Activated CD8-positive, alpha-beta memory T cell treated with anti-CD3 and anti-CD28 coated beads, Interleukin-2, amount 50 U/mL, for 24 hours (primary cell): ENCODE measurements at regions not wholly inside any gene's neighbourhood (a gene's known extent, or its start where the extent isn't known, plus 50 kb on each side); places are given as distances from the start of the nearest gene placed in this dataset.

ENCODE experiments used
- DNase-seq: peaks from one replicate; pipeline ENCODE4 v3.0.0-alpha.2; 2020; ENCODE audit errors: extremely low read depth

DNA sequence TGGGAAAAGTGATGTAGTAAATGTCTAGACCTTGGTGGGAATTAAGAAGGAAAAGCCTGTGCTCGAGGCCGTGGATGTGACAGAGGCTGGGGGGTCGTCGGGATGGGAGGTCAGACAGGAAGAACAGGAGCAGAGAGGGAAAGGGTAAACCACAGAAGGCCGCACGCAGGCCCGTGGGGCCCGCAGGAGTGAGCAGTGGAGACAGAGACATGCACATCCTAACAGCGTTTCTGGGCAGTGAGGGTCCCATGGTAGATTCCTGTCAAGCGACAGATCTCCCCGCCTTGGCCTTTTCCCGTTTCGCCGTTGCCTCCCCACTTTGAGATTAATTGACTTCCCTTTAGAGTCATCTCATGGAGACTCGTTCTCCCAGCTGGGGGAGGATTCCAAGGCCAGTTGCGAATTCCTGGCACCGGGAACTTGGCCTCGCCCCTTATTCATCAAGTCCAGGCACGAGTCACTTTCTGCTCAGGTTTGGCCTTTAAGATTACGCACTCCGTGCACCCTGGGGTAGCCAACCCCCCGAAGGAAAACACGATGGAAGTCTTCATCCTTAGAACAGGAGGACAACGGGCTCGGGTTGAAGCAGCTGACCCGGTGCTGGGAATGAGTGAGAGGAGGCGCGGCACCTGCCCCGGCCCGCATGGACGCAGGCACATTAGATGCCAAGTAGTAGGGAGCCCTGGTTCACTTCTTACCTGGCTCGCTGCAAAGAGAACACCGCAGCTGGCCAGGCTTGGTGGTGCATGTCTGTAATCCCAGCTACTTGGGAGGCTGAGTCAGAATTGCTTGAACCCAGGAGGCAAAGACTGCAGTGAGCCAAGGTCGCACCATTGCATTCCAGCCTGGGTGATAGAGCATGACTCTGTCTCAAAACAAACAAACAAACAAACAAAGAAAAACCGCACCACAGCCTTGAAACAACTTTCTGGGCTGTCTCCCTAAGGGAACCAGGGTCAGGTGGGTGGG, 315.2 kb upstream of the SHH start:
- DNase-seq = no peak

DNA sequence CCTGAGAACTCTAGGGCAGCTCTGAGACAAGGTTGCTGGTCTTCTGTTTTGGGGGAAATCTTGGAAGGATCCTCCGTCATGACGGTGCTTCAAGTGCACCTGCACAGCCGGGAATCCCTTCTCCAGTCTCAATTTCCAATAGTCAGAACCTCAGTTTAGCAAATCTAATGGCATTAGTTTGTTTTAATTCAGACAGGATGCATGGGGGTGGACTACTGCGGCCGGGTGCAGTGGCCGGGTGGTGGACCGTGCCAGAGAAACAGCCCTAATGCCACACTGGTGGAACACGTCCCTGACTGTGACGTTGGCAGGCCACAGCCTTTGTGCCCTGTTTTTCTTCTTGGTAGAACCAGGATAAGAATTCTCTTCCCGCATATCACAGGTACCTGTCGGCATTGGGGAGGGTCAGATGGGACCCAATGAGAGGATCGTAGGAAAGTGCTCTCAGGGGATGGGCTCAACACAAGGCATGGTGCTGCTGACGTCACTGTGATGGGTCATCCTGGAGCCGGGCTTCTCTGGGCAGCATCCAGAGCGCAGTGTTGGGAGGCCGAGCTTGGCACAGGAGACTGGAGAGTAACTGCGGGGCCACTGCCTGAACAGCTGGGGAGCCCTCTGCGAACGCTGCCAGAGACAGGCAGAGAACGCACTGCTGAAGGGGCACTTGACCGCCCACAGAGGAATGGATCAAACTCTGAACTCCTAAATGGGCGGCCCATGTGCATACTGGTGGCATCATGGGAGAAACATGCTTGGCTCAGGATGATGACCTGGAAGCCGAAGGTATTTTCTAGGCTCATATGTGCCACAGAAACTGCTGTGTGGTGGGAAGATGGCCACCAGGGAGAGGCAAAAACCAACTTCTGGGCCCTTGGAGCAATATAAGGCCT, 313.8 kb upstream of the SHH start:
- no peak for DNase-seq

DNA sequence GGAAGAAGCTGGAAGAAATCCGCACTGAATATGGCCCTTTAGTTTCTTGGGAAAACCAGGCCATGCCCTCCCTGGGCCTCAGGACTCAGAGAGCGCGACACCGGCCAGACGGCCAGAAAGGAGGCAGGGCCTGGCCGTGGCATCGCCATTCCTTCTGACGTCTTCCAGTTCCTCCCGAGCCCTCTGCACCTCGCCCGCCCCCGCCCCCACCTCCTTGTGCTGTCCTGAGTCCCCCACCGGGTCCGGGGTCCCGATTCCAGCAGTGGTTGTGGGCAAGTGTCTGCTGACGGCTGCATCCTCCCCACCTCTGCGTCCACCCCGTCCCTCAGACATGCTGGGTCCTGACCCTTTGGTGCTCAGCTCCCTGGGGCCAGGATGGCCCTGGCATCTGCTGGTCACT, 312.1 kb upstream of the SHH start:
- DNase-seq = no peak

GRCh38 chr7:156123362-156123761, 311.1 kb upstream of the SHH start:
- no peak for DNase-seq

GRCh38 chr7:156122752-156123354, 310.6 kb upstream of the SHH start:
- DNase-seq = no peak

- DNase-seq = no peak
Observed at GRCh38 chr7:156121956-156122355, 309.7 kb upstream of the SHH start.

DNA sequence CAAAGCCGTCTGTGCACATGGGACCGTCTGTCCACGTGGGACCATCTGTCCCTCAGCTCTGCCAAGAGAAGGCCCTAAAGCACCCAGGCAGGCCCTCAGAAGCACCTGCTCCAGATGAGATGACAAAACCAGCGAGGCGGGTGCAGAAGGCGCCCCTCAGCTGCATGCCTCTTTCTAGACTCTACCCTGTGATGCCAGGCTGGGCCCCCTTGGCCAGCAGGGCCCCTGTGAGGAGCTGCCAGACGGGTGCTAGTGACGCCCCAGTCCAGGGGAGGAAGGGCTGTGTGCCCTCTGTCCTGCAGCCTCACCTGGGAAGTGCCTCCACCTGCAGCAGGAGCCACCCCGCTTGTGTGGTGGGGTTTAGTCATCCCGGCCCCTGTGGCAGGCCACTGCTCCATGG, 309.2 kb upstream of the SHH start:
- DNase-seq = no peak

- DNase-seq = no peak
Observed at GRCh38 chr7:156120552-156120951, 308.3 kb upstream of the SHH start.

- no peak for DNase-seq
Observed at GRCh38 chr7:156119771-156120170, 307.5 kb upstream of the SHH start.

DNA sequence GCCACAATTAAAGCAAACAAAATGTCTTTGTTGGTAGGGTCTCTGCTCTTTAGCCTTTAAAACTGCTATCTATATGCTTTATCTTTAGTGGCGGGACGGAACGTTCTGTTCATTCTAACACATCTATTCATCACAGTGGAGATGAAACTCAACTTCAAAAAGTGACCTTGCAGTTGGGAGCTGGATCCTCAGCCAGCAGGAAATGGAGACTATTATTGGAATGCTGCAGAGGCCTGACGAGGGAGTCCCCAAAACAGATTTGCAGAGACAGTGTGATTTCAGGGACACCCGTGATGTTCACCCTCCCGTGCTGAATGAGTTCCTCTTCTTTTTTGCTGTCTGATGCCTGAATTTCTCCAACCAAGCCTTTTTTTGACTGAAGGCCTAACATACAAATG, 306.0 kb upstream of the SHH start:
- no peak for DNase-seq

DNA sequence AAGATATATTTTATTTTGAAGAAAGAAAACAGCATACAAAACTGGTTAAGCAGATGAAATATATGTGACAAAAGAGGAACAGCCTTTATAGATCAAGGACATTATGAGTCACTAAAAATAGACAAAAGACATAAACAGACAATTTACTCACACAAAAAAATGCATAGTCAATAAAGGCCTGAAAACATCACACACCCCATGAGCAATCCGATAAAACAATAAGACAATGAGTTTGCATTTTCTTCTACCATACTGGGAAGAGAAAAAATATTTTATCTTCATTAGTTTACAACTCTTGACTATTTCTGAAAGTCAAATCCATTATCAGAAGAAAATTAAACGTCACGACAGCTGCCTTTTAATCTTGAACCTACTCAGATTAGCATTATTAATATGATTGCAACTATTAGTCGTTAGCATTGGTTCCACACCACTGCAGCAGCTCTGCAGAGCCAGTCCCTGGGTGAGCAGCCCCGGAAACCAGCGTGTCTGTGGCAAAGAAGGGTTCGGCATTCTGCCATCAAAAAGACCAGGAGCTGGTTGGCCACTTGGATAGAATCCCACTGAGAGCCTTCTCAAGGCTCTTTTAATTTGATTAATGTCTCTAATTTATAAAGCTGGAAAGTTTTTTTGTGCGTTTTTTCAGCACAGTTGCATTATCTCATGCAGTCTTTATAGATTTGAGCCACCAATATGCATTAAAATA, 305.4 kb upstream of the SHH start:
- no peak for DNase-seq

DNA sequence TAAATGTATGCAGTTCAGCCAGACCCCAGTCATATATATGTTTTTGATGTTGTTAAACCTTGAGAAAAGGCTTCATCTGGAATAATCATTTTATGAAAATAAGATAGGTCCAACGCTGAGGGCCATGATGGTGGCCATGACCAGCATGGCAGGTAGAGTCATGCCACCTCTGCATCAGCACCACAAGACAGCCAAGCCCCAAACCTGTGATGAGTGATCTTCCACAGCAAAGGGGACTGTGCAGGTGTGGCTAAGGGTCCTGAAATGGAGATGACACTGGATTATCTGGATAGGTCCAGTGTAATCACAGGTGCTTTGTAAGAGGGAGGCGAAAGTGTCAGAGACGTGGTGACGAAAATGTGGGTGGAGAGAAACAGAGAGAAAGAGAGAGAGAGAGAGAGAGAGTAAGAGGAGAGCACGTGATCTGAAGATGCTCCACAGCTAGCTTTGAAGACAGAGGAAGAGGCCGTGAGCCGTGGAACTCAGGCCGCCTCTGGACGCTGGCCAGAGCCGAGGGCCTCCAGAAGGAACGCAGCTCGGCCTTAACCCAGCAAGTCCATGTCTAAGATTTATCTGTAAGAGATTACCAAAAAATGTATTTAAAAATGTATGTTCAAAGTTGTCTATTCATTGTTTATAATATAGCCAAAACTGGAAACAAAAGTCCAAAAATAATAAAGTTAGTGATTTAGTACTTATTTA, 304.4 kb upstream of the SHH start:
- no peak for DNase-seq

DNA sequence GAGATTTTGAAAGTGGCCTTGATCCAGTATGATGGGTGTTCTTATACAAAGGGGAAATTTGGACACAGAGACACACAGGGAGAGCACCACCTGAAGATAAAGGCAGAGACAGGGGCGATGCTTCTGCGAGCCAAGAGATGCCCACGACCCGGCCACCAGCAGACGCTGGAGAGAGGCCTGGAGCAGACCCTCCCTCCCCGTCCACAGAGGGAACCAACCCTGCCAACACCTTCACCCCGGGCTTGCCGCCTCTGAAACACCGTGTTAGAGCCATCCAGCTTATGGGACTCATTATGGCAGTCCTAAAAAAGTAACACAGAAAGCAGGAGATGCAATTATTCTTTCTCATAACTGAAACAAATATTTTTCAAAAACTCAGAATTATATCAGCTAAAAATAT, 303.3 kb upstream of the SHH start:
- DNase-seq = no peak

GRCh38 chr7:156113731-156114130, 301.5 kb upstream of the SHH start:
- DNase-seq = no peak

- DNase-seq = no peak
Observed at GRCh38 chr7:156109988-156110387, 297.7 kb upstream of the SHH start.

- no peak for DNase-seq
Observed at GRCh38 chr7:156109076-156109475, 296.8 kb upstream of the SHH start.

DNA sequence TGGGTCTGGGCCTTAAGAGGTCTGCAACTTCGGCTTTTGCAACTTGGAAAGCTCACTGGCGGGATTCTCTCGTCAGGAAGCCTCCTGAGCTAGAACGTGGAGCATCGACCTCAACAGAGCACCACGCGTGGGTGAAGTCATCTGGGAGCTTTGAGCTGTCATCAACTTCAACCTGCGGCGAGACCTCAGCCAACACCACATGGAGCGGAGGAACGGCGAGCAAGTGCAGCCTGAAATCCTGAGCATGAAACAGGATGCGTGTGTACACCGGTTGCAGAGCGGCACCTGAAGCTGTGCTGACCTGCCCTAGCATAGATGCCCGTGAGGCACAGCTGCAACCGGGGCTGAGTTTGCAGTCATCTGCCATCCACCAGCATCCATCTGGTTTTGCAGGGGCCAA, 295.7 kb upstream of the SHH start:
- DNase-seq = no peak

GRCh38 chr7:156106107-156106426, 293.8 kb upstream of the SHH start:
- DNase-seq = no peak

DNA sequence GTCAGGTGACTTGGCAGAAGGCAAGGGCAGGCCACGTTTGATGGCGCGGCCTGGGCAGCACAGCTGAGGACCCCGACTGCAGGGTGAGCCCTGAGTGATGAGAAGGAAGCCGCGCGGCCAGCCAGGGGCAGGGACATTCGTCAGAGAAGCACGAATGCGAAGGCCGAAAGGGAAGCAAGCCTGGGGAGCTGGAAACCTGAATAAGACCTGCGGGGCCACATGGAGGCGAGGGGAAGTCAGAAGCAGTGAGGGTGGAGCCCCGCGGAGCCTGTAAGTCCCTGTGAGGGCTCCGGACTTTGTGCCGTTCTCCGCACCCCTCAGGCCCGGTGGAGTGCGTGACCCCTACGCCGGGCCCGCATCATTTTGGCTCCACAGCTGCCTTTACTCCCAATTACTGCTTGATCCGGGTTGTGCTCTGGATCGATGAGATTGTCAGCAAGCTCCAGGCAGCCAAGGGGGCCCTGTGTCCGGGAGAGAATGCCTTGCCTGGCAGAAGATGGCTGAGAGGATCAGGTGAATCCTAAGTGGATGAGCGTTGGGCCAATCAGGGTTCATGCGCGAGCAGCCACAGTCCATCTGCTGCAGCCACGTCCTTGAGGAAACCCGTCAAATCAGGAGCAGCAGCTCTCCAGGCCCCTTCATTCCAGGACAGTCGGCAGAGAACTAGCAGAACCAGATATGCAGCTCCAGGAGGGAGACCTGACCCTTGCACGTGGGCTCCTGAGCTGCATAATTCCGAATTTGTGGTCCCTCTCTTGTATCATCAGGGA, 293.3 kb upstream of the SHH start:
- DNase-seq = no peak

GRCh38 chr7:156104501-156105336, 292.5 kb upstream of the SHH start:
- DNase-seq = no peak
